ENCODE measurements at regions not wholly inside any gene's neighbourhood (a gene's known extent, or its start where the extent isn't known, plus 50 kb on each side); places are given as distances from the start of the nearest gene placed in this dataset.

- TF ChIP-seq POLR2AphosphoS5 (IDR thresholded peaks at IDR 0.05) (no peak), CTCF (IDR thresholded peaks at IDR 0.05) (no peak)
These were observed 434.4 kb upstream of the FAM47C start for GRCh38 chrX:36573720-36574119.
